Inflammatory macrophage treated with lipopolysaccharide for 1 hour (primary cell): ENCODE measurements at regions not wholly inside any gene's neighbourhood (a gene's known extent, or its start where the extent isn't known, plus 50 kb on each side); places are given as distances from the start of the nearest gene placed in this dataset.
A peak's percentile ranks its signal among the peaks of the same experiment; 100 is the strongest.

ENCODE experiments used
- DNase-seq, 2 donors: peaks; one replicate each; pipeline ENCODE4 v3.0.0-alpha.2; 2020 to 2022

DNA sequence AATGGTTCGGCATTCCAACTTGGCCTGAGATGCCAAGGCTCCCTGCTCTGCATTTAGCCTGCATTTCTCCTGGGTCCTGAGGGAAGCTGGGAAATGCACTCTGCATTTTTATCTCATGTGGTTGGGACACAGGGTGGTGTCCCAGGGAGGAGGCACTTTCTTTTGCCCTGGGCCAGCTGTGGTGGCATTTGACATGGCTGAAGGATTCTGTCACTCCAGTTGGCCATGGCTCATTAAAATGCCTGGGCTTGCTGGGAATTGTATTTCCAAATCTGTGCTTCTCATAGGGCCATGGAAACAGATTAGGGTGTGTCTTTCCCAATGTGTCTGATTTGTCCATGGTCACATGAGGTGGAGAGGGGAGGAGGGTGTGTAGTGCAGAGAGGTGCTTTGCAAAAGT, 128.3 kb upstream of the RGMA start:
- DNase-seq, result no peak

DNA sequence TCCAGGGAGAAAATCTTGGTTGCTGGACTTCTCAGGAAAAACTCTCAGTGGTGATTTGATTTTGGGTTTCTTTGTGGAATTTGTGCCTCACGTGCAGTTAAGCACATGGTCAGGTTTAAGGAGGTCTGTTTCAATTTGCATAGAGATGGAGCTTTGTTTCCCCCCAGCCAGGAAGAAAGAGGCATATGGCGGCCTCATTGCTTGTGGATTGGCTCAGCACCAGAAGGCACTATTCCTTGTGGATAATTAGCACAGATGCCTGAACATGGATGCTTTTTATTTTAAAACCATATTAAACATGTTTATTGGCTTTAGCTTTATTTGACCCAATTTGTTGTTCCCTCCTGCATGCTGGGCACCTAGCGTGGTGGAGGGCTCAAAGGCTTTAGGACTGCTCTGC, 125.1 kb upstream of the RGMA start:
- DNase-seq, result no peak

DNA sequence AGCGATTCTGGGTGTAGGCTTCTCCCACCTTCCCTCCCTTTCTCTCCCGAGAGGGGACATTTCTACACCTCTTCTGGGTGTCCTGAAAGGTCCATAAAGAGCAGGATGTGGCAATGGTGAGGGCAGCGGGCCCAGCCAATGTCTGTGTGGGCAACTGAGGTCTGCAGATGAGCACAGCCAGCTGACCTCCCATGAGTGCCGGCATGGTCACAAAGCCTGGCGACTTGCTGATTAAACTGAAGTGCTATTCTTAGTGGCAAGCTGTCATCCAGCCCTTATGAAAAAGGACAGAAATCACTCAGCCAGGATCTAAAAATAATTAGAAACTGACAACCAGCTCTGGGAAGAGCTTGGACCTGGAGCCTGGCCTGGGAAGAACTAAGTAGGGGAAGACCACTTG, 124.3 kb upstream of the RGMA start:
- DNase-seq, result no peak

DNA sequence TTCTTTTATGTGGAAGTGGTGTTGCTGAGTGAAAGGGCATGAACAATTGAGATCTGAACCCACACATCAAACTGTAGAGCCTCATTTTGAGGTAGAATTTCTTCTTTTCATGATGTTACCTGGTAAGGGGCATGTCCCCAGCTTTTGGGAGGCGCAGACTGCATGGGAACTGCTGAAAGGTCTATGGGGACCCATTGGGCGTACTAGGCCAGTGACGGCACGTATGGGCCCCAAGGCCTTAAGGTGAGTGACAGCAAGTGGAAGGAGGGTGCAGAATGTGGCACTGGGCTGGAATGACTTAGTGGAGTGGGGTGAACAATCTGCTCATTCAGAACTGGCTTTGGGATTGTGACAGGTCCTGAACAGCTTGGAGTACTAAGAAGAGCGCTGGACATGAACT, 123.6 kb upstream of the RGMA start:
- DNase-seq, result no peak

DNA sequence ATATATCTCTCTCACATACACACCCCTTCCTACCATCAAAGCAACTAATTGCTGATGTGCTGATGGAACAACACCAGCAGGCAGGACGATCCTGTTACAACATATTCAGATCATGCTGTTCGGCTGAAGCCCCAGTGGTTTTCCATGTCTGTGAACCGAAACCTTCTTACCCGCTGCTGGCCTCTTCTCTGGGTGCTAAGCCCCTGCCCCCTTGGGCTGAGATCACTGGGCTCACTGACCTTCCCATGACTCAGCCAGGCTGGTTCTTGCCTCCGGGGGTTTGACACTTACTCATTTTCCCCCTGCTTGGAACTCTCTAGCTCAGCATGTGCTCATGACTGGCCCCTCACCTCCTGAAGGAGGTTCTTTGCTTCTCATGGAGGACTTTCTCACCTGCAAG, 122.0 kb upstream of the RGMA start:
- no peak for DNase-seq

DNA sequence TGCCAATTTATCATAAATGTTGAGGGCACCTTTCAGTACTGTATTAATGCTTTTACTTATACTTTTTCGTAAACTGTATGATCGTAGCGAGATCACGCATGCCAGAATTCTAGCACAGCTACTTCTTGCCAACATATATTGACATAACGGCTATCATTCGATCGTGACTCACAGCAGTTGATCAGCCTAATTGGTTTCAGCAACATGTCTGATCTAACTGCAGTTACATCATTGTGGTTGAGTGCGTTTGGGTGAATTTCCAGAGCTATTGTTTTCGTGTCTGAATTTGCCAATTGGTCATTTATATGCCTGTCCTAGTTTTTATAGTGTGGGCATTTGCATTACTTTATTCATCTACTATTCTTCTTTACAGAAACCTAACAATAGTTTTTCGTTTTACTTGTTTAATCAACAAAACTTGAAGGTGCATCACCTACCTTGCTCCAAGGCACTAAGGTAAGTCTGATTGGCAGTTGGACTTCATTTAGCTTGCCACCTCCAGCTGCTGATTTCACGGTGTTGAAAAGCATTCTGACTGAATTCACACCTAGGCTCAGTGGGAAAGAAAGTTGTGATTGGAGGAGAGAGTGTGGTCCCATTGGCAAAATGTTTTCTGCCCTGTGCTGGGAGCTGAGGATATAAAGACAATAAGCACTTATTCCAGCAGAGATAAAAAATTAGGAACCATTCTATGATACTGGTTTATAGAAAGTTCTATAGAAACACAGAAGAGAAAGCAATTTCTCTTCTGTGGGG, 120.9 kb upstream of the RGMA start:
- DNase-seq, result no peak

DNA sequence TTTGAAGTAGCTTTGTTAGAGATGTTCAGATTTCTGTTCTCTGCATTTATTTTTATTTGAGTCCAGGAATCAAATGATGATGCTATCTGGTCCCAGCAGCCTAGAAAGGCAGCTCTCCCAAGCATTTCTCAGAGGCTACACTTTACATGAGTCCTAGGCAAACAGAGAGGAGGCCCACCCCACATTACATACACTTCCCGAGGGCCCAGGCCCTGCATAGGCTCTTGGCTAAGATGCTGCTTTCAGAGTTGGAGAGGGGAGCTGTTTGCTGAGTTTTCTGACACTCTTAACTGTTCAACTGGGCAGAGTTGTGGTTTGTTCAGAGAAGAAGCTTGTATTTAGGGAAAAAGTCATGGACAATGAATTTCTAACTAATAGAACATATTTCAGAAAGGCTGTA, 117.9 kb upstream of the RGMA start:
- DNase-seq, result no peak

DNA sequence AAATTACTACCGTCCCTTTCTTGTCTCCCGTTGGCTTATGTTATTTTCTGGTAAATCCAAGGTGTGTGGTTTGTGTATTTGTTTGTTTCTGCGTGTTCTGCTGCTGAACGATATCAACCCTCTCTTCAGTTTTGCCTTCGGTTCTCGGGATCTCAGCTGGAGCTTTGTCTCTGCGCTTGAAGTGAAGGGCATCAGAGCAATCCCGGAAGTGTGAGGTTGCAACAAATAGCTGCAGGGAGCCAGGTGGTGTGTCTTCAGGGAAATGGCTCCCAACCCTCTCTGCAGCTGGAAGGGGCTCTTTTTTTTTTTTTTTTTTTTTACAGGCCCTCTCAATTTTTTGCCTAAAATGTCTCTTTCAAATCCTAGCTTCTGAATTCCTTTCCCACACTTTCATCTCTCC, 116.4 kb upstream of the RGMA start:
- DNase-seq, result no peak

DNA sequence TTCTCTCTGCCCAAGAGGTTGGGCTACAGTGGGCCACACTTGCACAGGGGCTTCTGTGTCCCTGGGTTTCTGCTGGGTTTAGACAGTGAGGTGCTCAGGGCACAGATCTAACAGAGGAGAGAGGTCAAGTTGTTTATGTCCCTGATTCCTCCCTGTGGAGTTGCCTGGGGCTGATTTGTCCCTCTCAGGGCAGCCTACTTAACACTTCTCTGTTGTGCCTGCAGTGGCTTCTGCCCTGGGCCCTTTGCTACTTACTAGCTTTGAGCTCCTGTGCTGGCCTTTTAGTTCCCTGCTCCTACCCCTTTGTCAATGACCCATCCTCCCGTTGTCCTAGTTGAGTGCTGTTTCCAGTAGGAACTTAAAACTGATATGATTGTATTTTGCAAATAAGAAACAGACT, 114.0 kb upstream of the RGMA start:
- DNase-seq, result no peak

DNA sequence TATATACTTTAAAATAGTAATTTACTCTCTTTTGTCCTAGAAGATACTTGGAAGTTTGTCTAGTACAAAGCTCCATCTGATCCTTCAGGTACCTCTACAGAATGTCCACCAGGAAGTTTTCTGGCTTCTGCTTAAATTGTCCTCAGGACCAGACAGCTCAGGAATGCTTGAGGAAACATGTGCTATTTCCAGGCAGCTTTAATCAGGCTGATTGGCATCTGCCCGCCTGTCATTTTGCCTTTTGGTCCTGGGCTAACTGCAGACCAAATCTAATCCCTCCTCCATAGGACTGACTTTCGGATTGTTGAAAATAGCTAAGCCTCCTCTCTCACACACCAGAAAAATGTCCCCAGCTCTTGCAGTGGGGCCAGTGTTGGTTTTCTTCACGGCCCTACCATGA, 113.4 kb upstream of the RGMA start:
- DNase-seq, result no peak

DNA sequence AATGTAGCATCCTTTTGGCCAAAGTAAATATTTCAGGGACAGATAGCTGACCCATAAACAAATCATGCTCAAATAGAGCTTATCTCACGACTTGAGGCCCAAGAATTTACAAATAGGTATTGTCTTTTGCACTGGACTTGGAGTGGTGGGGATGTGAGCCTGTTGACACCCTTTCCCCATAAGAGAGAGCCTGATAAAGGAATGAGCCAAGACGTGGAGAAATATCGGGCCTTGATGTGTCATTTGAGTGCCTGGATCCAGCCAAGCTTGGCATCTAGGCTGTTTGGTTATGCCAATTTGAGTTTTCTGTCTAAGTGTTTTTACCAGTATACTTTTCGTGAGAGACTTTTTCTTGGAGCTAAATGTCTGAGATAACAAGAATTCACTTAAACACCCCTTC, 112.9 kb upstream of the RGMA start:
- no peak for DNase-seq

DNA sequence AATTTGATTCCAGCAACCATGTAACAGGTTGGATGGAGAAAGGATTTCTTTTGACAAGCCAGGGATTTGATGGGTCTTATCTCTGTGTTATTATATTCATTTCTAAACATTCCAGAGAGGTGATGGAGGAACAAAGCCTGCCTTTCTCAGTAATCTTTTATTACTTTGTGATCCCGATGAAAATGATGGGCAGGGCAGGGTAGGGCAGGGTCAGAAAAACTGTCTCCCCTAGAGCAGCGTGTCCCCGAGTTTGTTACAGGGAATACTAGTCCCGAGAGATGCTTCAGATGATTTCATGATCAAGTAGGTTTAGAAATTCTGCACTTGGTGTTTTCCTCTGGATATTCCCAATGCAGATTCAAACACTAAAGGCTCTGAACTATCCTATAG, 111.8 kb upstream of the RGMA start:
- no peak for DNase-seq

DNA sequence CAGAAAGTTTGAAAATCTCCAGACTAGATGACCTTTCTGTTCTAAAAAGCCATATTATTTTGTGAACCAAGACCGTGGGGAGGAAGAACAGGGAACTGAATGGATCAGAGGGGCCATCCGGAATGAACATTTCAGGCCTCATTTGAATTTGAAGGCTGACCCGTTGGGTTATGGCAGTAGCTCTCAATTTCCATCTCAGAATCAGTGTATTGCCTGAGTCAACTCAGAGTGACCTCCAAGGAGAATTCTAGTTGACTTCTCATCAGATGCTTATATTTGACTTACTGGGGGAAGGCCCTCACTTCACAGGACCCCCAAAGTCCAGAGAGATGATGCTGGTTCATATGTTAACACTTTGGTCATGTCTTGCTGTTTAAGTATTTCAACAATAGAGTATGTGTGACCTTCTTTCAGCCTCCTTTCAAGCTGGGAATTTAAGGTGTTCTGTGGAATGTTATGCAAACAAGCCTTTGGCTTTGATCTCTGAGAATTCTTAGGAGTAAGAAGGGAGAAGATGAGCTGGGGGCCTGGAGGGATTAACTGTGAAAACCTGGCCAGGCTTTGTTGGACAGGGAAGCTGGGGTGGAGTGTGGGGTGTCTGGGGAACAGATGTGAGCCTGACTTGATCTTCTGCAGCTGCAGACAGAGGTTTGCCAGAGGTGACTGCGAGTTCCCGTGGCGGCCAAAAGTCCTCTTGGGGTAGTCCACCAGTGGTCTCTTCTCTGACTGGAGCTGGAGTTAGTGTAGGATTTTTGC, 111.2 kb upstream of the RGMA start:
- no peak for DNase-seq

DNA sequence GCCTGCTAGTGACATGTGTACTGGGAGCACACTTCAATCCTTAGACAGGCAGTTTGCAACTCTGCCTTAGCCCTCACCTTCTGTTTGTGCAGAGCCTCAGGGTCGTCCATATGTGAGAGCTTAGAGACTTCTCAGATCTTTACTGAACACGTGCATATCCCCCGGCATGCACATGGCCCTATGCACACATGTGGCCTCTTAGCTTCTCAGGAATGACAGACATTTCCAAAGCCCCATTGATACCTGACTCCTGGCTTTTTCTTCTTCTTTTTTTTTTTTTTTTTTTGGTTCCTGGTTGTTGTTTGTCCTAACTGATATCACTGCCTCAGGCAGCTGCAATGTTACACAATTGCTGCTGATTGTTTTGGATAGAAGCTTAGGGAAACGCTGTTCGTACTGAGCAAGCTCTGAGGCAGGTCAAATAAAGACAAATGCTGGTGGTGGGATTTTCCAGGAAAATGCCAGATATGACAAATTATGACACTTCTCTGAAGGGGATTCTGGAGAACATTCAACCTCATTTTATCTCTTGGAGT, 107.2 kb upstream of the RGMA start:
- DNase-seq, result peak in 1 of 2 donors; percentile 7

DNA sequence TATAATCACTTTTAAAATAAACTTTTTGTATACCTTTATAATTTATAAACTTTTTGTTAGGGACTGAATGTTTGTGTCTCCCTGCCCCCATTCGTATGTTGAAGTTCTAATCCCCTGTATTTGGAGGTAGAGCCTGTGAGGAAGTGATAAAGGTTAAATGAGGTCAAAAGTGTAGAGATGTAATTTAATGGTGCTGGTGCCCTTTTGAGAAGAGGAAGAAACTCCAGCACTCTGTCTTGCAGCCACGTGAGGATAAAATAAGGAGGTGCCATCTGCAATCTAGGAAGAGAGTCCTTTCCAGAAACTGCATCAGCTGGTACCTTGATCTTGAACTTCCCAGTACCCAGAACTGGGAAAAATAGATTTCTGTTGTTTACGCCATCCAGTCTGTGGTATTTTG, 106.1 kb upstream of the RGMA start:
- no peak for DNase-seq

DNA sequence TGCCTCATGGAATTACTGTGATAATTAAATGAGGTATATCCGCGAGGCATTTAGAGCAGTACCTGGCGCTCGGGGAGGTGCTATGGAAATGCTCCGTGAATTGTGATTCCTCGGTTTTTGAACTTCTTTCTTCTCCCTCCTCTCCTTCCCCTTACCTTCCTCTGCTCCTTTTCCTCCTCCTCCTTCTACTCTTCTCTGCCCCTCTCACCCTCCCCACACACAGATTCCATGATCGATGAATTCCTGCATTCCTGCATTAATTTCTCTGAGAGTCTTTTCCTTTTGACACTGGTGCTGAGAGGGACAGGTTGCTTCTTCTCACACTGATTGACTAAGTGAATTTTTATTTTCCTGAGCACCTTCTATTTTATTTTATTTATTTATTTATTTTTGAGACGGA, 101.2 kb upstream of the RGMA start:
- DNase-seq, result no peak

DNA sequence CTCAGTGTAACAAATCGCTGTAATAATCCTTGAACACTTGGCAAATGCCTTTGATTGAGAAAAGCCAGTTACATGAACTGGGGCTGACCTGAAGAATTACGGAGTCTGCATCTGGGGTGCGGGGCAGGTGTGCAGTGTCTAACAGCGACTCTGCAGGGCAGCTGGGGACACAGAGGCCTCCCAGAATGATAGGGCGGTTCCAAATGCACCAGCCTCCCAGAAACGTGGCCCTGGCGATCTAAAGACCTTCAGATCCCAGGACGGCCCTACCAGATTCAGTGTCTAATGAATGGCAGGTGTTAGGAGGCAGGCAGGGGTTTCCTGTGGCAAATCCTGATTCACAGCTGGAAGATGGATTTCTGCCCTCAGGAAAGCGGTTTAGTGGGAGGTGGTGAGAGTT, 100.5 kb upstream of the RGMA start:
- DNase-seq, result no peak

DNA sequence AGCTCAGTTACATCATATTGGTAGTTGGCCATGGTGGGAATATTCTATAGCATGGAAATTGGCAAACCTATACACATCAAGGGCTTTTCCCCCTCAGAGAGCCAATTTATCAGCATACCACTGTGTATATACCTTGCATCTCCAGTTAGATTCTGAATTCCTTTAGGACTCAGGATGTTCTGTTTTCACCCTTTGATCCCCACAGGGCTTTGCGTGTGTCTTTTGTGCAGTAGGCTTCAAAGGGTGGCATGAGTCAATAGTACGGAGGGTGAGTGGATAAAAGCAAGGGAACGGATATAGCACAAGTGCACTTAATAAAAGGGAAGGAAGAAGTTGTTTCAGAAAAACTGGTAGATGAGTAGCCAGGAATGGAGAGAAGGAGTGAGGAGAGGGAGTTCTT, 99.2 kb upstream of the RGMA start:
- no peak for DNase-seq

DNA sequence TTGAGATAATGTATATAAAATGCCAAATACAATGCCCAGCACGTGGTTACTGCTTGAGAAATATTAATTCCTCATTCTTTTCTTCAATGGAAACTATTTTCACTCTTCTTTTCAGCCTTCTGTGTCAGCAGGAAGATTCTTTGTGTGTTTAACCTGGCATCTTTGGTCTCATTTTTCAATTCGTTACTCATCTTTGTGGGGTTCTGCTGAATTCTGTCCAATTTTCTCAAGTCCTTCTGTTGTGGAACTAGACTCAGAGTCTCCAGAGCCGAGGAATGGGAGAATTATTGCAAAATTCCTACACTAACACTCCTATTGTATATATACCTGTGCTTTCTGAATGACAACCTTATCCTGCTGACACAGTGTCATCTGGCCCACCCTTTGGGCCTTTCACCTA, 96.8 kb upstream of the RGMA start:
- DNase-seq, result no peak

DNA sequence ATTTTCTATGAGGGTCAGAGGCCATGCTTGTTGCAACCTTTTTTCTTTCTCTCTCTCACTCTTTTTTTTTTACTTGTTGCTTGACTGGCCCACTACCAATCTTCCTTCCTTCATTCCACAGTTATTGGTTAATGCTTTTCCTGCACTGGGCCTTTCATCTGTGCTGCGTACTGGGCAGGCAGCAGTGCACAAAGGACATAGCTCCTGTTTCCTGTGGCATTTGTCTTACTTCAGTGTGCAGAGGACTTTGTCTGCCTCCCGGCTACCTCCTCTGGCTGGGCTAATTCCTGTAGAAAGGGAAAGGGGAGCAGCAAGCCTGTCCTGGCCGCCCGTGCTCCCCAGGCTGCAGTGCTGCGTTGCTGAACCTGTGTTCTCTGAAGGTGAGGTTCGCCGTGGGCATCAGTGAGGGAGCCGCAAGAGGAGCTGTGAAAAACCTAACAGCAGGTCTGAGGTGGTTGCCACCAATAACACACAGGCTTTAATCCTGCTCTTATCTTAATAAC, 93.7 kb upstream of the RGMA start:
- no peak for DNase-seq

DNA sequence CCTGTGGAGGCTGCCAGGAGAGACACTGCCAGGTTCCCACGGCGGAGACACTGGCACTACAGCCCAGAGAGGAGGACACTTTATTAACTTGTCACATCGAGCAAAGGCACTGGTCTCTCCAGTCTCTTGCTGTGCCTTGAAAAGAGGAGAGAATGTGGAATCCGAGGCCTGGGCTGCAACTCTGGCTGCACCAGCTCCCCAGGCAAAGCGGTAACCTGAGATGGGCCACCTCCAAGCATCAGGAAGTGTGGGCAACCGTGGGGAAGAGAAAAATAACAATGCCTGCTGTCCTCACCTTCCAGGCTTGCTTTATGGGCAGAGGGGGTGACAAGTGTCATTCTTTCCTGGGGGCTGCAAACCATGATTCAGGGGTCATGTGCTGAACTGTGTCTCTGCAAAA, 91.6 kb upstream of the RGMA start:
- DNase-seq, result no peak

DNA sequence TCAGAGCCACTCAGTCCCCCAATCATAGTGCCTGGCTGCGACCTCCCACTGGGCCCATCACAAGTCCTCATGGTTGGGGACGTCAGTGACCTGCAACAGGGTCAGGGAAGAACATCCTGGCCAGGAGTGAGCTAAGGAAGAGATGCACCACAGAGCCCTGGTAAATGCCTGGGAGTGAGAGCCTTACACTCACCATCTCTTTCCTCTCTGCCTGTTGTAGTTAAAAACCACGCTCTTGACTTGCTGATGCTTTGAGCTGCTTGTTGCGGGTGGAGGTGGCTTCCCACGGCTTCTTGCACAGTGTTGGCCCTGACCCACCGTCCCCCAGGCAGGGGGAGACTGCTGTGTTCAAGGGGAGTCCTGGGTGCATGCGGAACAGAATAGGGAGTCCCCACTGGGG, 91.1 kb upstream of the RGMA start:
- DNase-seq, result no peak

DNA sequence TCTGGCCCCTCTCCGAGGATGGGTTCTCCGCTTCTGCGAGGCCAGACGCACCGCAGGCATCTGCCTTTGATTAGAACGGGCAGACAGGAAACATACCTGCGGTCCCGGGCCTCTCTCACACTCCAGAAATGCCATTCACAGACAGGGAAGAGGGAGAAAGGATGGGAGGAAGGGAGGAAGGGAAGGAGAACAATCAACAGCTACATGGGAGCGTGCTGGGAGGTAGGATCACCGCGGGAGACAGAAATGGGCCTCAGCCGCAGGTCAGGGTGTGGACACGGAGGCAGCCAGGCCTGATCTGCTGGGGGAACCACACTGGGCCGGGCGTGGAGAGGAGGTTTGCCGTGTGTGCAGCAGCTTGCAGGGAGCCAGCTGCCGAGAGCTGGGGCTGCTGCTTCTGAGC, 90.7 kb upstream of the RGMA start:
- DNase-seq, result no peak

DNA sequence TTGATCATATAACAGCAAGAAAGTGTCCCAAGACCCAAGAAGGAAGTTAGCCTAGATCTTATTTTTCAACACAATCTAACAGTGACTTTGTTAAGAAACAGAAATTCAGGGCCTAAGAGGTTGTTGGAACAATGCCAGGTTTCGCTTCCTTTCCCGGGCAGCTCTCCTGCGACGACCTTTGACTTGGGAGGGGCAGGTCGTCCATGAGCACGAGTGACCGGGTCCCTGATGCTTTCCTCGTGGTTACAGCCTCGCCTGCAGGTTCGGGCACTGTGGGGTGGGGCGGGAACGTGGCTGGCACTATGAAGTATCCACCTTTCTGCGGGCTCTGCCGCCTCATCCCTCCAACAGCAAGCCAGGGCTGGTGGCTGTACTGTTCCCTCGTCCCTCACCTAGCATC, 90.1 kb upstream of the RGMA start:
- peak; percentile 75 to 88 for DNase-seq
